H9 (cell line): ENCODE measurements at regions not wholly inside any gene's neighbourhood (a gene's known extent, or its start where the extent isn't known, plus 50 kb on each side); places are given as distances from the start of the nearest gene placed in this dataset.

Experiments used
- DNase-seq: peaks from one replicate; pipeline ENCODE4 v3.0.0-alpha.2; 2017
- H2AFZ ChIP-seq: one replicate; pipeline ENCODE4 v1.6.1; 2013; ENCODE audit warnings: mild to moderate bottlenecking, low read length, control low read depth, moderate library complexity
- H2AK5ac ChIP-seq: 2 replicates; pipeline ENCODE4 v1.6.1; 2013; ENCODE audit warnings: low read length, control low read depth, mixed read lengths; ENCODE audit not compliant: insufficient read length
- H2BK120ac ChIP-seq: one replicate; pipeline ENCODE4 v1.6.1; 2013; ENCODE audit warnings: low read depth, mild to moderate bottlenecking, low read length, control low read depth, inconsistent platforms; ENCODE audit not compliant: poor library complexity, severe bottlenecking
- H2BK12ac ChIP-seq: 2 replicates; pipeline ENCODE4 v1.6.1; 2013; ENCODE audit warnings: low read length, control low read depth, mixed read lengths, low read depth; ENCODE audit not compliant: insufficient read length
- H2BK15ac ChIP-seq: 2 replicates; pipeline ENCODE4 v1.6.1; 2013; ENCODE audit warnings: low read depth, low read length, control low read depth
- H2BK20ac ChIP-seq: one replicate; pipeline ENCODE4 v1.6.1; 2013; ENCODE audit warnings: low read depth, mild to moderate bottlenecking, low read length, control low read depth, inconsistent platforms; ENCODE audit not compliant: poor library complexity, severe bottlenecking
- H2BK5ac ChIP-seq: 2 replicates; pipeline ENCODE4 v1.6.1; 2013; ENCODE audit warnings: low read length, control low read depth, mixed read lengths; ENCODE audit not compliant: insufficient read length
- H3K14ac ChIP-seq: 2 replicates; pipeline ENCODE4 v1.6.1; 2013; ENCODE audit warnings: low read length, control low read depth; ENCODE audit not compliant: insufficient read depth
- H3K18ac ChIP-seq: 2 replicates; pipeline ENCODE4 v1.6.1; 2013; ENCODE audit warnings: low read depth, mild to moderate bottlenecking, mixed read lengths, low read length, control low read depth; ENCODE audit not compliant: insufficient read length
- H3K23ac ChIP-seq: 2 replicates; pipeline ENCODE4 v1.6.1; 2013; ENCODE audit warnings: low read length, control low read depth, mixed read lengths, low read depth; ENCODE audit not compliant: insufficient read length
- H3K23me2 ChIP-seq: 2 replicates; pipeline ENCODE4 v1.6.1; 2013; ENCODE audit warnings: low read depth, mild to moderate bottlenecking, mixed read lengths, low read length, control low read depth; ENCODE audit not compliant: insufficient read length, poor library complexity, severe bottlenecking
- H3K27ac ChIP-seq: 2 replicates; pipeline ENCODE4 v1.5.1; 2013; ENCODE audit warnings: low read length, control low read depth, mixed read lengths, low read depth; ENCODE audit not compliant: insufficient read length
- H3K27me3 ChIP-seq: 2 replicates; pipeline ENCODE4 v1.6.1; 2013; ENCODE audit warnings: low read length, control low read depth, inconsistent platforms; ENCODE audit not compliant: insufficient read depth
- H3K4ac ChIP-seq: 2 replicates; pipeline ENCODE4 v1.6.1; 2013; ENCODE audit warnings: low read depth, mild to moderate bottlenecking, control low read depth, inconsistent platforms, low read length, moderate library complexity
- H3K4me1 ChIP-seq: 2 replicates; pipeline ENCODE4 v1.6.1; 2013; ENCODE audit warnings: low read length, control low read depth, inconsistent platforms; ENCODE audit not compliant: insufficient read depth
- H3K4me2 ChIP-seq: 2 replicates; pipeline ENCODE4 v1.6.1; 2013; ENCODE audit warnings: low read length, control low read depth, mixed read lengths; ENCODE audit not compliant: insufficient read length, insufficient read depth
- H3K56ac ChIP-seq: 2 replicates; pipeline ENCODE4 v1.6.1; 2013; ENCODE audit warnings: low read depth, mild to moderate bottlenecking, mixed read lengths, low read length, control low read depth; ENCODE audit not compliant: insufficient read length
- H3K79me1 ChIP-seq: 2 replicates; pipeline ENCODE4 v1.6.1; 2013; ENCODE audit warnings: low read depth, mild to moderate bottlenecking, moderate library complexity, low read length, control low read depth, inconsistent platforms; ENCODE audit not compliant: insufficient read depth, poor library complexity, severe bottlenecking
- H3K79me2 ChIP-seq: 2 replicates; pipeline ENCODE4 v1.6.1; 2013; ENCODE audit warnings: low read length, control low read depth, inconsistent platforms; ENCODE audit not compliant: insufficient read depth
- H3K9ac ChIP-seq: 2 replicates; pipeline ENCODE4 v1.6.1; 2013; ENCODE audit warnings: low read length, control low read depth, mixed read lengths; ENCODE audit not compliant: insufficient read length; ENCODE audit errors: extremely low read depth
- H3K9me3 ChIP-seq: one replicate; pipeline ENCODE4 v1.6.1; 2013; ENCODE audit warnings: low read depth, low read length, inconsistent platforms; ENCODE audit not compliant: control insufficient read depth
- H3T11ph ChIP-seq: one replicate; pipeline ENCODE4 v1.6.1; 2013; ENCODE audit warnings: mild to moderate bottlenecking, low read length, control low read depth, inconsistent platforms
- H4K20me1 ChIP-seq: one replicate; pipeline ENCODE4 v1.6.1; 2013; ENCODE audit not compliant: control insufficient read depth, insufficient read length, insufficient read depth
- H4K5ac ChIP-seq: 2 replicates; pipeline ENCODE4 v1.6.1; 2013; ENCODE audit warnings: low read depth, mild to moderate bottlenecking, mixed read lengths, low read length, control low read depth; ENCODE audit not compliant: insufficient read length
- H4K8ac ChIP-seq: replicated peaks from 2 replicates; pipeline ENCODE4 v1.6.1; 2013; ENCODE audit warnings: low read length, control low read depth, mixed read lengths, low read depth; ENCODE audit not compliant: insufficient read length
- H4K91ac ChIP-seq: 2 replicates; pipeline ENCODE4 v1.6.1; 2013; ENCODE audit warnings: low read depth, mild to moderate bottlenecking, moderate library complexity, mixed read lengths, low read length, control low read depth; ENCODE audit not compliant: insufficient read length
- H3K27ac Mint-ChIP-seq, 3 experiments: 2 replicates in 2 of 3; 3 replicates in 1 of 3; pipeline ENCODE4 v1.8.0; 2020 to 2021; ENCODE audit warnings: mixed read lengths in 3 of 3, mild to moderate bottlenecking in 1 of 3, moderate library complexity in 1 of 3
- H3K27me3 Mint-ChIP-seq: 2 replicates; pipeline ENCODE4 v1.8.0; 2021; ENCODE audit warnings: low read depth, mild to moderate bottlenecking, moderate library complexity, mixed read lengths
- H3K36me3 Mint-ChIP-seq, 3 experiments: 2 replicates in 2 of 3; 3 replicates in 1 of 3; pipeline ENCODE4 v1.8.0; 2020 to 2021; ENCODE audit warnings: low read depth in 3 of 3, mixed read lengths in 3 of 3; ENCODE audit not compliant: insufficient read depth in 1 of 3
- H3K4me1 Mint-ChIP-seq, 2 experiments: 2 replicates each; pipeline ENCODE4 v1.8.0; 2020; ENCODE audit warnings: mixed read lengths in 2 of 2
- H3K4me3 Mint-ChIP-seq, 2 experiments: 2 replicates in 1 of 2; 3 replicates in 1 of 2; pipeline ENCODE4 v1.8.0; 2020 to 2021; ENCODE audit warnings: mild to moderate bottlenecking in 2 of 2, mixed read lengths in 2 of 2, moderate library complexity in 1 of 2
- H3K9me3 Mint-ChIP-seq, 2 experiments: 2 replicates in 1 of 2; 3 replicates in 1 of 2; pipeline ENCODE4 v1.8.0; 2020; ENCODE audit warnings: mild to moderate bottlenecking in 2 of 2, mixed read lengths in 2 of 2, moderate library complexity in 1 of 2
- WGBS: extraction: QIAGEN DNeasy Blood & Tissue Kit; methylation state at CpG from one replicate; pipeline ENCODE4 v1.1.7; 2013; ENCODE audit warnings: missing lambda C conversion rate, low lambda C conversion rate, mixed read lengths; ENCODE audit not compliant: insufficient read length; ENCODE audit errors: extremely low coverage; 5-methylcytosine and 5-hydroxymethylcytosine counted together
- TF ChIP-seq, protein P1 (sequence below): fragments of 200-600 bp; sonication (generic); conservative IDR thresholded peaks from 3 replicates; pipeline ENCODE4 v1.8.0; 2021; ENCODE audit warnings: antibody characterized with exemption, mild to moderate bottlenecking

DNA sequence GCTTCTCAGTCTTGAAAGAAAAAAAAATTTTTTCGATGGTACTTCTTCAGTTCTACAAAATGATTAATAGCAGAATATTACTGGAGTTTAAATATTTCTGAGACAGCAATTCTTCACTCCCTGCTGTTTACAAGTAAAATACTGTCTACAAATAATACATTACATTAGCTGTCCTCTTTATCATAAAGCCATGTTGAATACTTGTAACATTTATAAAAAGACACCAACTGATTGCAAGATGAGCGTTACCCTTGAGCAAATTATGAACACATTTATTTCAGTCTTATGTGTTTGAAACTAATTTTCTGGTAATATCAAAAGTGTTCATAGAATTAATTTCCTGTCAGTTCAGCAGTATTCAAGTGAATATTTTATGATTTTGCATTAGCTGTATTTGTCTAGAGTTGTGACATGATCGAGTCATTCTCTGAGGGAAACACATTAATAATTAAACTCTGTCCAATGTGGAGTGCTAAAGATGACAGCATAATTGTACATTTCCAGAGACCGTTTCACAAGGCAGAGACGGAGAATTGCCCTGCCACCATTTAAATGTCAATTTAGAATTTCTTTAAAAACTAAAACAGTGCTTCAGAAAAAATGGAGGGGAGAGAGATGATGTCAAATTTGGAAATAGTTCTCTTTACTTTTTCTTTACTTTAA, 1359.0 kb upstream of the ADGRL4 start:
- no peak overlapping the region for H2BK12ac ChIP-seq
- H4K91ac ChIP-seq: no peak overlapping the region
- no peaks in the 10 kb centered on the region for H4K20me1 ChIP-seq
- no peak overlapping the region for H3K27ac ChIP-seq
- H2BK5ac ChIP-seq: no peak overlapping the region
- no peak overlapping the region for H4K5ac ChIP-seq
- no peak overlapping the region for H2BK20ac ChIP-seq
- H3K4ac ChIP-seq: no peak overlapping the region
- no peaks in the 10 kb centered on the region for H3K23me2 ChIP-seq
- Mint-ChIP-seq H3K36me3 (no peaks in the 10 kb centered on the region), H3K4me3 (no peak overlapping the region), H3K27ac (no peak overlapping the region), H3K4me1 (peaks cover 4 to 5% of the 10 kb centered on the region in 2 experiments; a peak in 1 of 4 replicates), H3K9me3 (no peaks in the 10 kb centered on the region), H3K27me3 (no peaks in the 10 kb centered on the region)
- H2BK120ac ChIP-seq: no peak overlapping the region
- no peak overlapping the region for H2AK5ac ChIP-seq
- H3K79me1 ChIP-seq: no peaks in the 10 kb centered on the region
- no peak for DNase-seq
- no peak overlapping the region for H3K14ac ChIP-seq
- TF ChIP-seq, protein P1, sequence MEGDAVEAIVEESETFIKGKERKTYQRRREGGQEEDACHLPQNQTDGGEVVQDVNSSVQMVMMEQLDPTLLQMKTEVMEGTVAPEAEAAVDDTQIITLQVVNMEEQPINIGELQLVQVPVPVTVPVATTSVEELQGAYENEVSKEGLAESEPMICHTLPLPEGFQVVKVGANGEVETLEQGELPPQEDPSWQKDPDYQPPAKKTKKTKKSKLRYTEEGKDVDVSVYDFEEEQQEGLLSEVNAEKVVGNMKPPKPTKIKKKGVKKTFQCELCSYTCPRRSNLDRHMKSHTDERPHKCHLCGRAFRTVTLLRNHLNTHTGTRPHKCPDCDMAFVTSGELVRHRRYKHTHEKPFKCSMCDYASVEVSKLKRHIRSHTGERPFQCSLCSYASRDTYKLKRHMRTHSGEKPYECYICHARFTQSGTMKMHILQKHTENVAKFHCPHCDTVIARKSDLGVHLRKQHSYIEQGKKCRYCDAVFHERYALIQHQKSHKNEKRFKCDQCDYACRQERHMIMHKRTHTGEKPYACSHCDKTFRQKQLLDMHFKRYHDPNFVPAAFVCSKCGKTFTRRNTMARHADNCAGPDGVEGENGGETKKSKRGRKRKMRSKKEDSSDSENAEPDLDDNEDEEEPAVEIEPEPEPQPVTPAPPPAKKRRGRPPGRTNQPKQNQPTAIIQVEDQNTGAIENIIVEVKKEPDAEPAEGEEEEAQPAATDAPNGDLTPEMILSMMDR: no peak
- no peaks in the 10 kb centered on the region for H3K27me3 ChIP-seq
- H2BK15ac ChIP-seq: no peak overlapping the region
- no peak overlapping the region for H3K56ac ChIP-seq
- no peaks in the 10 kb centered on the region for H3K9me3 ChIP-seq
- H3T11ph ChIP-seq: no peak overlapping the region
- H3K23ac ChIP-seq: no peak overlapping the region
- H2AFZ ChIP-seq: no peak overlapping the region
- no peak overlapping the region for H3K18ac ChIP-seq
- H3K4me1 ChIP-seq: no peaks in the 10 kb centered on the region
- no CpG with 5 or more reads among the region's 5 CpGs for WGBS
- no peak overlapping the region for H4K8ac ChIP-seq
- H3K9ac ChIP-seq: no peak overlapping the region
- no peak overlapping the region for H3K4me2 ChIP-seq
- no peaks in the 10 kb centered on the region for H3K79me2 ChIP-seq
